ENCODE measurements at regions not wholly inside any gene's neighbourhood (a gene's known extent, or its start where the extent isn't known, plus 50 kb on each side); places are given as distances from the start of the nearest gene placed in this dataset.

- no peaks in the 10 kb centered on the region for H3K4me1 ChIP-seq (ENCODE audit: control insufficient read depth, low read length)
- no peaks in the 10 kb centered on the region for H3K9me2 ChIP-seq (replicated peaks; ENCODE audit: control insufficient read depth, low read length)
- no peak for TF ChIP-seq EZH2phosphoT487 (IDR thresholded peaks at IDR 0.05; ENCODE audit: borderline replicate concordance, low read length)
- no peak for TF ChIP-seq CTCF (IDR thresholded peaks at IDR 0.05; ENCODE audit: low read depth, low read length, poor library complexity, severe bottlenecking)
- no peaks in the 10 kb centered on the region for H3F3A ChIP-seq (ENCODE audit: control insufficient read depth, insufficient read depth)
- no peaks in the 10 kb centered on the region for H3K9me3 ChIP-seq (ENCODE audit: control insufficient read depth, insufficient read depth, low read length)
- H3K27me3 ChIP-seq (ENCODE audit: control insufficient read depth, low read length): no peaks in the 10 kb centered on the region
- H3K27ac ChIP-seq (ENCODE audit: low read depth, low read length): no peak overlapping the region
- no peaks in the 10 kb centered on the region for H4K20me1 ChIP-seq (ENCODE audit: control insufficient read depth, insufficient read depth, low read depth, low read length)
- H3K79me2 ChIP-seq (ENCODE audit: control insufficient read depth, low read length): no peaks in the 10 kb centered on the region
- no peaks in the 10 kb centered on the region for H3K36me3 ChIP-seq (ENCODE audit: control insufficient read depth, low read length)
- H3K4me2 ChIP-seq (ENCODE audit: low read length): no peak overlapping the region
- no peak overlapping the region for H3K4me3 ChIP-seq (ENCODE audit: low read length)
These were observed 115.1 kb upstream of the GPC1 start for GRCh38 chr2:240320204-240320993.

GRCh38 chr2:240322231-240322955 lies 113.1 kb upstream of the GPC1 start:
- Histone ChIP-seq H3F3A (ENCODE audit: control insufficient read depth, insufficient read depth) (no peaks in the 10 kb centered on the region), H3K4me3 (ENCODE audit: low read length) (no peak overlapping the region), H3K27me3 (ENCODE audit: control insufficient read depth, low read length) (no peaks in the 10 kb centered on the region), H3K9me2 (replicated peaks; ENCODE audit: control insufficient read depth, low read length) (no peaks in the 10 kb centered on the region), H3K4me1 (ENCODE audit: control insufficient read depth, low read length) (no peaks in the 10 kb centered on the region), H3K4me2 (ENCODE audit: low read length) (no peak overlapping the region), H4K20me1 (ENCODE audit: control insufficient read depth, insufficient read depth, low read depth, low read length) (no peaks in the 10 kb centered on the region), H3K79me2 (ENCODE audit: control insufficient read depth, low read length) (no peaks in the 10 kb centered on the region), H3K27ac (ENCODE audit: low read depth, low read length) (no peak overlapping the region), H3K9me3 (ENCODE audit: control insufficient read depth, insufficient read depth, low read length) (no peaks in the 10 kb centered on the region), H3K36me3 (ENCODE audit: control insufficient read depth, low read length) (no peaks in the 10 kb centered on the region)
- no peak for TF ChIP-seq CTCF (IDR thresholded peaks at IDR 0.05; ENCODE audit: low read depth, low read length, poor library complexity, severe bottlenecking)
- TF ChIP-seq EZH2phosphoT487 (IDR thresholded peaks at IDR 0.05; ENCODE audit: borderline replicate concordance, low read length): no peak

DNA sequence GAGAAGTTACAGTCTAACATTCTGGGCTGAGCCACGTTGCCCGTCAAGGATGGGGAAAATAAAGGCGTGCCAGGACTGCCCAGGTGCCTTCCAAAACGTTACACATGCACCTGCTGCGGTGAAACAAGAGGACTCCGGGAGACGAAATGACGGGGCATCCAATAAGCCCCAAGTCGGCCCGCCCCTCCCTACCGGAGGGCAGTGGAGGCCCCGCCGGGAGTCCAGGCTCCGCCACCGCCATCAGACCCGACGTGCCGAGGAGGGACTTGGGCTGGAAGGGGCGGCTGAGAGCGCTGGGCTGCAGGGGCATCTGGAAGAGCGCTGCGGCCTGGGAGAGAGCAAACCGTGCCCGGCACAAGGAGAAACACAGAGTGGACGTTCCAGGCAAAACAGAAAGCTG lies 112.5 kb upstream of the GPC1 start:
- H3K27me3 ChIP-seq (ENCODE audit: control insufficient read depth, low read length): no peaks in the 10 kb centered on the region
- no peaks in the 10 kb centered on the region for H3K79me2 ChIP-seq (ENCODE audit: control insufficient read depth, low read length)
- H3F3A ChIP-seq (ENCODE audit: control insufficient read depth, insufficient read depth): no peaks in the 10 kb centered on the region
- H3K27ac ChIP-seq (ENCODE audit: low read depth, low read length): no peak overlapping the region
- no peak overlapping the region for H3K4me2 ChIP-seq (ENCODE audit: low read length)
- H3K9me3 ChIP-seq (ENCODE audit: control insufficient read depth, insufficient read depth, low read length): no peaks in the 10 kb centered on the region
- no peak overlapping the region for H3K4me3 ChIP-seq (ENCODE audit: low read length)
- H3K36me3 ChIP-seq (ENCODE audit: control insufficient read depth, low read length): no peaks in the 10 kb centered on the region
- H3K9me2 ChIP-seq (replicated peaks; ENCODE audit: control insufficient read depth, low read length): no peaks in the 10 kb centered on the region
- H3K4me1 ChIP-seq (ENCODE audit: control insufficient read depth, low read length): no peaks in the 10 kb centered on the region
- H4K20me1 ChIP-seq (ENCODE audit: control insufficient read depth, insufficient read depth, low read depth, low read length): no peaks in the 10 kb centered on the region
- TF ChIP-seq CTCF (IDR thresholded peaks at IDR 0.05; ENCODE audit: low read depth, low read length, poor library complexity, severe bottlenecking) (no peak), EZH2phosphoT487 (IDR thresholded peaks at IDR 0.05; ENCODE audit: borderline replicate concordance, low read length) (no peak)

All from DOHH2 (cell line).